PFSK-1 (cell line): ENCODE measurements at regions not wholly inside any gene's neighbourhood (a gene's known extent, or its start where the extent isn't known, plus 50 kb on each side); places are given as distances from the start of the nearest gene placed in this dataset.

Experiments used
- FOXP2 ChIP-seq: optimal IDR thresholded peaks from 2 replicates; pipeline ENCODE3; 2011; ENCODE audit warnings: borderline replicate concordance, control low read depth, inconsistent platforms; ENCODE audit not compliant: insufficient read depth; ENCODE audit errors: extremely low read length, extremely low read depth
- POLR2AphosphoS5 ChIP-seq: IDR thresholded peaks from 2 replicates; pipeline ENCODE4 v1.6.1; 2012; ENCODE audit warnings: low read depth, mild to moderate bottlenecking, control low read depth, low read length, moderate library complexity
- SIN3A ChIP-seq: IDR thresholded peaks from 2 replicates; pipeline ENCODE4 v1.6.1; 2012; ENCODE audit warnings: mild to moderate bottlenecking, low read length, moderate library complexity, borderline replicate concordance; ENCODE audit not compliant: insufficient read depth
- TAF1 ChIP-seq: IDR thresholded peaks from 2 replicates; pipeline ENCODE4 v1.6.1; 2012; ENCODE audit warnings: low read length, control low read depth, borderline replicate concordance; ENCODE audit not compliant: insufficient read depth
- TF ChIP-seq, protein P1 (sequence below), 2 experiments: IDR thresholded peaks; 2 replicates each; pipeline versions ENCODE4 v1.6.1 to v1.8.0; 2011 to 2012; ENCODE audit warnings: low read depth in 2 of 2, low read length in 2 of 2, control low read depth in 1 of 2, inconsistent platforms in 1 of 2, mild to moderate bottlenecking in 1 of 2, moderate library complexity in 1 of 2; ENCODE audit not compliant: insufficient read depth in 1 of 2

DNA sequence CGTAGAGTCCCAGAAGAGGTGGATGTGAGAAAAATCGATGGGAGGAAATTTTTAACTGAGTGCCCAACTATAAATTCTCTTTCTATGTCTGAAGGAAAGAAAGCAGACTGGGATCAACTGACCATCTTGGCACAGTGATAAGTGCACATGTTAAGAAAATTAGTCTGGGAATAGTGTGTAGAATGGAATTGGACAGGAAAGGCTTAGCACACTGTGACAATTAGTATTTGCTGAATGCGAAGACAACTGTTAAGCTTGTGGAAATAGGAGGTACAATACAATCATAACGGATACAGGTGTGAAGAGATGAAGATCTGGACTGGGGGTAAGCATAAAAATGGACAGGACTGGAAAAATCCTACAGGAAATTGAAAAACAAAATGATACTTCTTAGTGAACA, 114.3 kb downstream of the FAM50B start:
- TF ChIP-seq POLR2AphosphoS5, result 0 out of 2 replicates have a peak, but pooled peaks have one; percentile 8
- TF ChIP-seq TAF1, result peak; percentile 30; the same call in 1 of the 2 replicates
- no peak for TF ChIP-seq FOXP2
- no peak for TF ChIP-seq SIN3A
- TF ChIP-seq, protein P1, sequence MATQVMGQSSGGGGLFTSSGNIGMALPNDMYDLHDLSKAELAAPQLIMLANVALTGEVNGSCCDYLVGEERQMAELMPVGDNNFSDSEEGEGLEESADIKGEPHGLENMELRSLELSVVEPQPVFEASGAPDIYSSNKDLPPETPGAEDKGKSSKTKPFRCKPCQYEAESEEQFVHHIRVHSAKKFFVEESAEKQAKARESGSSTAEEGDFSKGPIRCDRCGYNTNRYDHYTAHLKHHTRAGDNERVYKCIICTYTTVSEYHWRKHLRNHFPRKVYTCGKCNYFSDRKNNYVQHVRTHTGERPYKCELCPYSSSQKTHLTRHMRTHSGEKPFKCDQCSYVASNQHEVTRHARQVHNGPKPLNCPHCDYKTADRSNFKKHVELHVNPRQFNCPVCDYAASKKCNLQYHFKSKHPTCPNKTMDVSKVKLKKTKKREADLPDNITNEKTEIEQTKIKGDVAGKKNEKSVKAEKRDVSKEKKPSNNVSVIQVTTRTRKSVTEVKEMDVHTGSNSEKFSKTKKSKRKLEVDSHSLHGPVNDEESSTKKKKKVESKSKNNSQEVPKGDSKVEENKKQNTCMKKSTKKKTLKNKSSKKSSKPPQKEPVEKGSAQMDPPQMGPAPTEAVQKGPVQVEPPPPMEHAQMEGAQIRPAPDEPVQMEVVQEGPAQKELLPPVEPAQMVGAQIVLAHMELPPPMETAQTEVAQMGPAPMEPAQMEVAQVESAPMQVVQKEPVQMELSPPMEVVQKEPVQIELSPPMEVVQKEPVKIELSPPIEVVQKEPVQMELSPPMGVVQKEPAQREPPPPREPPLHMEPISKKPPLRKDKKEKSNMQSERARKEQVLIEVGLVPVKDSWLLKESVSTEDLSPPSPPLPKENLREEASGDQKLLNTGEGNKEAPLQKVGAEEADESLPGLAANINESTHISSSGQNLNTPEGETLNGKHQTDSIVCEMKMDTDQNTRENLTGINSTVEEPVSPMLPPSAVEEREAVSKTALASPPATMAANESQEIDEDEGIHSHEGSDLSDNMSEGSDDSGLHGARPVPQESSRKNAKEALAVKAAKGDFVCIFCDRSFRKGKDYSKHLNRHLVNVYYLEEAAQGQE (IDR thresholded peaks at IDR 0.05; ENCODE audit: insufficient read depth in 1 of 2, low read depth in 2 of 2, low read length in 2 of 2), result no peak

DNA sequence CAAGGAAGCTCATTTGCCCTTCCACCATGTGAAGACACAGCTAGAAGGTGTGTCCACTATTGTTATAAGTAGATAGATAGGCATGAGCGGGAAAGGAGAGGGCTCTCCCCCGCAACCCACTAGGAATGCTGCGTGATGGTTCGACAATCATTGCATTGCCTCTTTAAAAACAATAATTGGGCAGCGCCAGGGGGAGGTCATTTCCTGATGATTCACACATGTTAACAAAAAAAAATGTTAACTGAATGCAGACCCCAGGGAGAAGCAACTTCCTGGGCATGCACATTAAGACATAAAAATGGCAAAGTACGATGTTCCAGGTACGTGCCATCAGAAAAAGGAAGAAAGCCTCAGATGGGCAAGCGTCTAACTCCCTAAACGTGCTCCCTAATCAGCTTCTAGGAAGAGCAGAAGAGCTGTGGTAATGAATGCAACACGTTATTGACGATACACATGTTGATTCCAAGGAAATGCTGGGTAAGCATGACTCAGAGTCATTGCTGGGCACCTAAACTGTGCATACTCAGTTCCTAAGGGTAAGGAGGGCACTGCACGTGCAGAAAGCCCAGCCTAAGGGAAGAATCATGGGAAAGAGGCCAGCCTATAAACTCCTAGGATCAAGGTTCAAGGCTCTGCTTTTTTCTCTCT, 113.7 kb downstream of the FAM217A start:
- TF ChIP-seq TAF1 (peak; percentile 31; the same call in 1 of the 2 replicates), SIN3A (peak; percentile 50; the same call in 1 of the 2 replicates), FOXP2 (no peak)

DNA sequence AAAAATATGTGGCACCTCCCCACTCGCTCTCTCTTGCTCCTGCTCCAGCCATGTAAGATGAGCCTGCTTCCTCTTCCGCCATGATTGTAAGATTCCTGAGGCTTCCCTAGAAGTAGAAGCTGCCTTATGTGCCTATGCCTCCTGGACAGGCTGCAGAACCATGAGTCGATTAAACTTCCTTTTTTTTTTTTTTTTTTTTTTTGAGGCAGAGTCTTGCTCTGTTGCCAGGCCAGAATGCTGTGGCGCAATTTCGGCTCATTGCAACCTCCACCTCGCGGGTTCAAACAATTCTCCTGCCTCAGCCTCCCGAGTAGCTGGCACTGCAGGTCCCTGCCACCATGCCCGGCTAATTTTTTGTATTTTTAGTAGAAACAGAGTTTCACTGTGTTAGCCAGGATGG, 112.5 kb downstream of the FAM217A start:
- TF ChIP-seq POLR2AphosphoS5 (no peak), SIN3A (no peak), FOXP2 (no peak), TAF1 (no peak)
- TF ChIP-seq, protein P1 (IDR thresholded peaks at IDR 0.05; ENCODE audit: insufficient read depth in 1 of 2, low read depth in 2 of 2, low read length in 2 of 2), result no peak

DNA sequence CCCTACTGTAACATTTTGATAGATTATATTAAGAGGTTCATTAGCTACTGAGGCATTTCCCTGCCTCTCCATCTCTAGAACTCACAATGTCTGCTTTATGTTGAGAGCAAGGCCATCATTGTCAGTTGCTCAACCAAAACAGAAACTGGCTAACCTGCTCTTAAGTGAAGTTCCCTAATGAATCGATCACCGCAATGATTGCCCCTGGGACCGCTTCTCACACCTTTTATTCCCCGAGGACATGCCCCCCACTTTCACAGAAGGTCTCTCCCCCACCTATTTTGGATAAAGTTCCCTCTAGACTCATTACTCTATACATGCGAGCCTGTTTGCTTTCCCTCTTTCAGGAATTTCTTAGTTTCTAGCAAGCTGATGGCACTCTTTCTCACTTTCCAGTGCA, 108.8 kb downstream of the FAM217A start:
- TF ChIP-seq SIN3A (no peak), POLR2AphosphoS5 (no peak), TAF1 (no peak), FOXP2 (no peak)
- TF ChIP-seq, protein P1 (IDR thresholded peaks at IDR 0.05; ENCODE audit: insufficient read depth in 1 of 2, low read depth in 2 of 2, low read length in 2 of 2), result no peak

DNA sequence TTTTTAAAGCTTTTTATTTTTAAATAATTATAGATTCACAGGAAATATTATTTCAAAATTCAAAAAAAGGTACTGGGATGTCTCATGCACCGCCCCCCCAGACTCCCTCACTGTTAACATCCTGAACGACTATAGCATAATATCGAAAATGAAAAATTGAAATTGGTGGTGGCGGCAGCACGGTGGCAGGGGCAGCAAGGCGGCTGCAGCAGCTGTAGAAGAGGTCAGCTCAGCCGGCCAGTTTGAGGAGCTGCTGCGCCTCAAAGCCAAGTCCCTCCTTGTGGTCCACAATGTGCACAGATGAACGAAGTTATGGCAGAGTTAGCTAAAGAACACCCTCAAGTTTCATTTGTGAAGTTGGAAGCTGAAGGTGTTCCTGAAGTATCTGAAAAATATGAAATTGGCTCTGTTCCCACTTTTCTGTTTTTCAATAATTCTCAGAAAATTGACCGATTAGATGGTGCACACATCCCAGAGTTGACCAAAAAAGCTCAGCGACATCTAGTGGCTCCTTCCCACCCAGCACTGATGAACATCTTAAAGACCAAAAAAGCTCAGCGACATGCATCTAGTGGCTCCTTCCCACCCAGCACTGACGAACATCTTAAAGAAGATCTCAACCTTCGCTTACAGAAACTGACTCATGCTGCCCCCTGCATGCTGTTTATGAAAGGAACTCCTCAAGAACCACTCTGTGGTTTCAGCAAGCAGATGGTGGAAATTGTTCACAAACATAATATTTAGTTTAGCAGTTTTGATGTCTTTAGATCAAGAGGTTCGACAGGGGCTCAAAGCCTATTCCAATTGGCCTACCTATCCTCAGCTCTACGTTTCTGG, 100.8 kb downstream of the FAM217A start:
- TF ChIP-seq SIN3A (no peak), POLR2AphosphoS5 (no peak), TAF1 (no peak), FOXP2 (no peak)
- TF ChIP-seq, protein P1 (IDR thresholded peaks at IDR 0.05; ENCODE audit: insufficient read depth in 1 of 2, low read depth in 2 of 2, low read length in 2 of 2), result no peak
